Ishikawa (cell line): ENCODE measurements at regions not wholly inside any gene's neighbourhood (a gene's known extent, or its start where the extent isn't known, plus 50 kb on each side); places are given as distances from the start of the nearest gene placed in this dataset.

ENCODE experiments used
- CEBPB ChIP-seq: IDR thresholded peaks from 2 replicates; pipeline ENCODE4 v1.6.1; 2012
- CREB1 ChIP-seq: IDR thresholded peaks from 2 replicates; pipeline ENCODE4 v1.6.1; 2012; ENCODE audit warnings: low read depth
- EGR1 ChIP-seq: IDR thresholded peaks from 2 replicates; pipeline ENCODE4 v1.6.1; 2012
- EP300 ChIP-seq: IDR thresholded peaks from 2 replicates; pipeline ENCODE4 v1.6.1; 2012; ENCODE audit warnings: borderline replicate concordance
- NFIC ChIP-seq: IDR thresholded peaks from 2 replicates; pipeline ENCODE4 v1.6.1; 2012
- RAD21 ChIP-seq: IDR thresholded peaks from 2 replicates; pipeline ENCODE4 v1.6.1; 2012; ENCODE audit warnings: low read depth
- REST ChIP-seq: IDR thresholded peaks from 2 replicates; pipeline ENCODE4 v1.6.1; 2012; ENCODE audit warnings: low read depth, mild to moderate bottlenecking
- TAF1 ChIP-seq: IDR thresholded peaks from 2 replicates; pipeline ENCODE4 v1.6.1; 2012; ENCODE audit warnings: low read depth, mild to moderate bottlenecking
- YY1 ChIP-seq: IDR thresholded peaks from 2 replicates; pipeline ENCODE4 v1.6.1; 2012; ENCODE audit warnings: low read depth
- ZBTB7A ChIP-seq: IDR thresholded peaks from 2 replicates; pipeline ENCODE4 v1.6.1; 2012; ENCODE audit warnings: low read depth

GRCh38 chr2:15819562-15820256 lies 120.6 kb upstream of the MYCN start:
- TF ChIP-seq RAD21 (no peak), EGR1 (no peak), EP300 (no peak), NFIC (no peak), CEBPB (no peak), TAF1 (no peak), YY1 (no peak), REST (no peak), CREB1 (no peak), ZBTB7A (no peak)
